Gastroesophageal sphincter (tissue), 4 donors: ENCODE measurements at regions not wholly inside any gene's neighbourhood (a gene's known extent, or its start where the extent isn't known, plus 50 kb on each side); places are given as distances from the start of the nearest gene placed in this dataset.
A peak's percentile ranks its signal among the peaks of the same experiment; 100 is the strongest.

Source experiments
- ATAC-seq: fragments of 150-250 bp; one replicate; pipeline ENCODE4 v1.9.1; 2016; ENCODE audit warnings: mild to moderate bottlenecking, moderate library complexity
- H3K27ac ChIP-seq, 4 donors: fragments of 200-600 bp; sonication (generic) in 3 of 4; 1 replicate in 3 of 4; 2 replicates in 1 of 4; pipeline ENCODE4 v1.5.1; 2016 to 2019
- H3K27me3 ChIP-seq: fragments of 200-600 bp; sonication (generic); one replicate; pipeline ENCODE4 v1.5.1; 2019
- H3K36me3 ChIP-seq, 2 donors: fragments of 200-600 bp; sonication (generic); one replicate each; pipeline ENCODE4 v1.5.1; 2019; ENCODE audit warnings: control low read depth in 1 of 2
- H3K4me1 ChIP-seq, 3 donors: fragments of 200-600 bp; sonication (generic); 1 replicate in 2 of 3; 2 replicates in 1 of 3; pipeline ENCODE4 v1.5.1; 2016 to 2019; ENCODE audit warnings: control low read depth in 2 of 3
- H3K4me3 ChIP-seq, 2 donors: fragments of 200-600 bp; sonication (generic); one replicate each; pipeline ENCODE4 v1.5.1; 2019; ENCODE audit warnings: mild to moderate bottlenecking in 1 of 2, moderate library complexity in 1 of 2
- H3K9me3 ChIP-seq, 3 donors: fragments of 200-600 bp; sonication (generic); one replicate each; pipeline ENCODE4 v1.5.1; 2017 to 2019; ENCODE audit warnings: control low read depth in 2 of 3
- CTCF ChIP-seq, 4 experiments: fragments of 200-600 bp in 2 of 4; fragments of 450-650 bp in 2 of 4; sonication (generic) in 1 of 4; IDR thresholded peaks; one replicate each; pipeline ENCODE4 v1.5.1; 2017 to 2019; ENCODE audit warnings: antibody characterized with exemption in 4 of 4, mild to moderate bottlenecking in 2 of 4, moderate library complexity in 2 of 4
- EP300 ChIP-seq: sonication (generic); formaldehyde crosslinking; IDR thresholded peaks from one replicate; pipeline ENCODE4 v1.6.1; 2017; ENCODE audit warnings: antibody characterized with exemption, mild to moderate bottlenecking
- POLR2A ChIP-seq, 2 donors: fragments of 450-650 bp; IDR thresholded peaks; one replicate each; pipeline ENCODE4 v1.6.1; 2017; ENCODE audit warnings: antibody characterized with exemption in 2 of 2, mild to moderate bottlenecking in 2 of 2, moderate library complexity in 1 of 2
- POLR2AphosphoS5 ChIP-seq: sonication (generic); formaldehyde crosslinking; IDR thresholded peaks from one replicate; pipeline ENCODE4 v1.6.1; 2017; ENCODE audit warnings: antibody characterized with exemption
- WGBS, 2 donors: methylation state at CpG; one replicate each; pipeline ENCODE4 v1.1.5; 2018; ENCODE audit warnings: low coverage in 1 of 2; 5-methylcytosine and 5-hydroxymethylcytosine counted together

DNA sequence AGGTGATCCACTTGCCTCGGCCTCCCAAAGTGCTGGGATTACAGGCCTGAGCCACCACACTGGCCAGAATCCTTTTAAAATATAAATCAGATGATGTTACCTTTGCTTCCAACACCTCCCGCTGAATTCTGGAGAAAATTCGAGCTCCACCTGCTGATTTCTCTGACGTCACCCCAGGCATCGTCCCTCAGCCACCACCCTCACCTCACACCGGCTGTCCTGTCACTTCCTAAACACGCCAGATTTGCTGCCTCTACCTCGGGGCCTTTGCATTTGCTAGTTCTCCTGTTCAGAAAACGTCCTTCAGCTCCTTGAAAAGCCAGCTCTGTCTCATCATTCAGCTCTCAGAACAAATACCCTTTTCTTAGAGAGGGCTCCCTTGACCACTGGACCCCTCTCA is 57.9 kb downstream of the FBXO2 start:
- WGBS, 2 donors: 43 to 57% methylated on average over 7 to 9 of the region's 9 CpGs
- Histone ChIP-seq H3K27me3 (peaks cover 88% of the 10 kb centered on the region), H3K36me3 (no peaks in the 10 kb centered on the region), H3K4me3 (no peak overlapping the region), H3K27ac (no peak overlapping the region), H3K4me1 (no peaks in the 10 kb centered on the region), H3K9me3 (peaks cover 0 to 11% (median 0%) of the 10 kb centered on the region in 3 donors)
- TF ChIP-seq POLR2AphosphoS5 (no peak), POLR2A (IDR thresholded peaks at IDR 0.05) (no peak), CTCF (IDR thresholded peaks at IDR 0.05) (no peak), EP300 (no peak)
- ATAC-seq: no peak

- no peak overlapping the region for H3K4me3 ChIP-seq
- H3K4me1 ChIP-seq: no peaks in the 10 kb centered on the region
- H3K36me3 ChIP-seq: no peaks in the 10 kb centered on the region
- no peak overlapping the region for H3K27ac ChIP-seq
- TF ChIP-seq CTCF (IDR thresholded peaks at IDR 0.05) (no peak), EP300 (no peak), POLR2A (IDR thresholded peaks at IDR 0.05) (no peak), POLR2AphosphoS5 (no peak)
- 13 to 23% methylated on average over 2 to 4 of the region's 4 CpGs for WGBS, 2 donors
- peaks cover 0 to 12% (median 0%) of the 10 kb centered on the region in 3 donors for H3K9me3 ChIP-seq
- peaks cover 80% of the 10 kb centered on the region for H3K27me3 ChIP-seq
- peak; percentile 34 for ATAC-seq
Observed at GRCh38 chr1:11595285-11595684, 58.9 kb downstream of the FBXO2 start.

GRCh38 chr1:11594625-11595024 is 59.6 kb downstream of the FBXO2 start:
- H3K4me1 ChIP-seq: no peaks in the 10 kb centered on the region
- no peaks in the 10 kb centered on the region for H3K36me3 ChIP-seq
- no peak for TF ChIP-seq POLR2A (IDR thresholded peaks at IDR 0.05)
- TF ChIP-seq POLR2AphosphoS5: no peak
- H3K9me3 ChIP-seq: peaks cover 0 to 12% (median 0%) of the 10 kb centered on the region in 3 donors
- H3K4me3 ChIP-seq: no peak overlapping the region
- no peak for ATAC-seq
- peaks cover 85% of the 10 kb centered on the region for H3K27me3 ChIP-seq
- no peak overlapping the region for H3K27ac ChIP-seq
- WGBS, 2 donors: 93% methylated on average over 4 of the region's 4 CpGs

DNA sequence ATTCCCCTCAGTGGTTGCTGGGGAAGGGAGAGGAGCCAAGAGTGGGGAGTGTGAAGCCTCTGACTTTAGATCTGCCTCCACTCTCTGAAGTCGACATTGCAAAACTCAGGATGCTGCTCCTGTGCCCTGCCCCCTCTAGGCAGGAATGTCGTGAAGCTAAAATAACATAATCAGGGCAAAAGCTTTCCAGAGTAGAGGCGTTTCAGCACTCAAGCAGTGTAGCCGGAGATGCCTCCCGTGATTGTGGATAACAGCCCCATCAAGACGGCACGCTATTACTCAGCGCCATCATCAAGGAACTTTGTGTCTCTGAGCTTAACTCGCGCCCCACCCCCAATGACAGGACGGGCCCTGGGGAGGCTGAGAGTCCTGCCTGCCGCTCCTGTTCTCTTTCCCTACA is 60.0 kb downstream of the FBXO2 start:
- Histone ChIP-seq H3K36me3 (no peaks in the 10 kb centered on the region), H3K4me3 (no peak overlapping the region), H3K9me3 (peaks cover 0 to 12% (median 0%) of the 10 kb centered on the region in 3 donors), H3K4me1 (no peaks in the 10 kb centered on the region), H3K27me3 (peaks cover 84% of the 10 kb centered on the region), H3K27ac (no peak overlapping the region)
- ATAC-seq: no peak
- WGBS, 2 donors: 3 to 15% methylated on average over 6 to 10 of the region's 12 CpGs
- no peak for TF ChIP-seq POLR2AphosphoS5
- no peak for TF ChIP-seq EP300
- no peak for TF ChIP-seq POLR2A (IDR thresholded peaks at IDR 0.05)
- TF ChIP-seq CTCF (IDR thresholded peaks at IDR 0.05): no peak

DNA sequence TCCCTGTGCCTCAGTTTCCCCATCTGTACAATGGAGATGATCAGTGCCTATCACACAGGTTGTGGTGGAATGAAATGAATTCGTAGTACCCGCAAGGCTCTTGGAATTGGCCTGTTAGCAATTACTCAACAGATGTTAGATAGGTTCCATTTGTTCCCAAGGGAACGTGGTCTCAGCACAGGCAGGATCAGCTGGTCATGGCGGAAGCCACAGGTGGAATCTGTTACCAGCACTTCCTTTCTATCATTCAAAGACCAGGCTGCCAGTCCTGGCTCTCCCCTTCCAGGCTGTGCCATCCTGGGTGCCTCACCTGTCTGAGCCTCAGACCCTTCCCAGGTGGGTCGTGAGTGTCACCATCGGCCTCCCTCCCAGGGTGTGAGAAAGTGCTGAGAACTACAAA is 61.5 kb downstream of the FBXO2 start:
- Histone ChIP-seq H3K4me1 (no peaks in the 10 kb centered on the region), H3K27me3 (peaks cover 81% of the 10 kb centered on the region), H3K36me3 (no peaks in the 10 kb centered on the region), H3K27ac (no peak overlapping the region), H3K9me3 (peaks cover 0 to 12% (median 0%) of the 10 kb centered on the region in 3 donors), H3K4me3 (no peak overlapping the region)
- no peak for ATAC-seq
- WGBS, 2 donors: 26 to 33% methylated on average over 1 to 4 of the region's 6 CpGs
- TF ChIP-seq POLR2A (IDR thresholded peaks at IDR 0.05): no peak
- TF ChIP-seq CTCF (IDR thresholded peaks at IDR 0.05): no peak
- TF ChIP-seq EP300: no peak
- no peak for TF ChIP-seq POLR2AphosphoS5
